AG08396 (cell line): ENCODE measurements at regions not wholly inside any gene's neighbourhood (a gene's known extent, or its start where the extent isn't known, plus 50 kb on each side); places are given as distances from the start of the nearest gene placed in this dataset.

Experiments used
- DNase-seq: peaks from one replicate; pipeline ENCODE4 v3.0.0; 2012; ENCODE audit warnings: low spot score, mixed read lengths

DNA sequence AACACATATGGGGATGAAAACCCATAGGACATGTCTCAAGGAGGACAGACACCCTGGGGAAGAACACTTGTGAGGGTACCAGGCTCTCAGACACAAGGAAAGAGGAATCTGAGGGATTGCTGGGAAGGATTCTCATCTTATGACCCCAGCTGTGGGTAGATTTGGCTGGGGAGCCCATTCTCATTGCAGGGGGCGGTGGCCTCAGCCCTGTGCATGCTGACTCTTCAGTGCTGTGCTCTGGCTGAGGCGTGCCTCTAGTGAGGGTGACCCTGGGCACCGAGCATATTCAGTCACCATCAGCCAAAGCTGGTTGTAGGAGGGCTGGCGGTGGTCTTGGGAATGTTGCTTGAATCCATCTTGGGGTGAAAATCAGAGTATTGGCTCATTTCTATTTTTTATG, 140.7 kb downstream of the TM9SF2 start:
- no peak for DNase-seq

DNA sequence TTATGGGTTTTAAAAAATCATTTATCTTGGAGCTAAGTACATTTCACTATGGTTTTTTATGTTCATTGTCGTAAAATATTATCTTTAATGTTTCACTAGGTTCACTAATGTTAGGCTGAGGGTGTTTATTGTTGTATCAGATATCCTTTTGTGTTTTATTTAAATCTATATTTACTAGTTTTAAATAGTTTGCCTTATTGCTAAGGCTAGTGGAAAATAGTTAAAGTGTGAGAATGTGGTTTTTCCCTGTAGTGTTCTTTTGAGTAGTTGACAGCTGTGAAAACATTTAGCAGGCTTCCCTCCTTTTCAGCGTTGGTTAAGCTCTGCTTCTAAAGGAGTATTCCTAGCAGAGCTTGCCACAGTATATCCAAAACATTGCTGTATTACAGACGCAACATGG, 139.0 kb downstream of the TM9SF2 start:
- no peak for DNase-seq

DNA sequence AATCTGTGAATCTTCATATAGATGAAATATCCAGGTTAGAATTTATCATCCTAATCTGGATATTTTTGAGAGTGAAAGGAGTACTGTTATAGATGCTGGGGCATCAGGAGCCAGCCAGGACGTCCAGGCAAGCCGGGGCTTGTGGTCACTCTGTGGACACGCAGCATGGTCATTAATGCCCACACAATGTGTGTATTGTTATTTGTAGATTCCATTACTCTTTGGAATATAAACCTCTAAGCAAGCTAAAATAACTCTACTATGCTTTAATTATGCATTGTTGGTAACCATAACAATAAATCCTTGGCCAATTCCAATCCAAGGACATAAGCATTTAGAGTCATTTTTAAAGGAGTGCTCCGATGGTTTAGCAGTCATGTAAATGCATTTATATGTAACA, 137.9 kb downstream of the TM9SF2 start:
- DNase-seq, result no peak

DNA sequence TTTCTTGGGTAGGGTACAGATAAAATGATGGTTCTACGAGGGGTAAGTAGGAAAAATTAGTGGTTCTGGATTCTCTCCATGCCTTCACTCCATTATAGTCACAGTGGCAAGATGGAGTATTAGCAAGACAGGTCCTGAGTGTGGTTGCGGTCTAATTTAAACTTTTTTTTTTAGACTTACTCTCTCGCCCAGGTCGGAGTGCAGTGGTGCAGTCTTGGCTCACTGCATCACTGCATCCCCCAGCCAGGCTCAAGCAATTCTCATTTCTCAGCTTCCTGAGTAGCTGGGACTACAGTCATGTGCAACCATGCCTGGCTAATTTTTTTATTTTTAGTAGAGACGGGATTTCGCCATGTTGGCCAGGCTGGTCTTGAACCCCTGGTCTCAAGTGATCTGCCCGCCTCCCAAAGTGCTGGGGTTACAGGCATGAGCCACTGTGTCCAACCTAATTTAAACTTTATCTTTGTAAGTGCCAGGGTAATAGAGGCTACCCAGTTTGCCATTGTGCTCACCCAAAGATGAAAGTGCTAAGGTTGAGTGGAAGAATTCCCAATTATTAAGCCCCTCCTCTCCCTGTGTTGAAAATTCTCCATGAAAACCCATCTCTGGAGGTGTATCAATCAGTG, 135.6 kb downstream of the TM9SF2 start:
- no peak for DNase-seq

DNA sequence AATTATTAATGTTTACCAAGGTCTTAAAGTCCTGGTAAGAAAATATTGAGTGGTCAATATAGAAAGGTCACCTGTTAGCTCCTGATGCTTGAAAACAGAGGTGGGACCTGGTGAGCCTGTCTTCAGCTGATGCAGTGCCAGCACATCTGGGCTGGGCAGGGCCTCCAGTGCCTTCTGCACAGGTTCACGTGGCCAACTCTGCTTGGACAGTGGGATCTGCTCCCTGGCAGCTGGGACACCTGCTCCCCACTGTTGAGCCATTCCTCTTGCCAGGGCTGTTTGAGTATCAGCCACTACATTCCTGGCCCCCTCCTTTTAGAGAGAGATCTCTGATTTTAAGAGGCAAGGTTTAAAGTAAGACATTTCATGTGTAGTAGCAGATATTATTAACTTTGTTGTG, 135.0 kb downstream of the TM9SF2 start:
- no peak for DNase-seq

DNA sequence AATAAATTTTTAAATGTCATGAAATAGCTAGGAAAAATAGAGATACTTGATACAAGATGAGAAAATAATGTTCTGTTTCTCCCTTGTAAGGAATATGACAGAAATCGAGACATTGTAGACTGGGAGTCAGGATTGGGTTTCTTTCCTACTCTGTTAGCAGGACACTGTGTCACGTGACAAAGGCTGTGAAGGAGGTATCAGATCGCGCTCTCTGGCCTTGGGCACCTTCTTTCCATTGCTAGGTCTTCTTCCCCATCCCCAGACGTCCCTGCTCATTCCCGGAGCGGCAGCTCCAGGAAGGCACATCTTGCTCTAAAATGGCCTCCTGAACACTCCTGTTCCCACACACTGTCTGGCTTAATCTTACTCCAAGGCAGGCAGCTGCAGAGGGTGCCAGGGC, 133.4 kb downstream of the TM9SF2 start:
- no peak for DNase-seq

DNA sequence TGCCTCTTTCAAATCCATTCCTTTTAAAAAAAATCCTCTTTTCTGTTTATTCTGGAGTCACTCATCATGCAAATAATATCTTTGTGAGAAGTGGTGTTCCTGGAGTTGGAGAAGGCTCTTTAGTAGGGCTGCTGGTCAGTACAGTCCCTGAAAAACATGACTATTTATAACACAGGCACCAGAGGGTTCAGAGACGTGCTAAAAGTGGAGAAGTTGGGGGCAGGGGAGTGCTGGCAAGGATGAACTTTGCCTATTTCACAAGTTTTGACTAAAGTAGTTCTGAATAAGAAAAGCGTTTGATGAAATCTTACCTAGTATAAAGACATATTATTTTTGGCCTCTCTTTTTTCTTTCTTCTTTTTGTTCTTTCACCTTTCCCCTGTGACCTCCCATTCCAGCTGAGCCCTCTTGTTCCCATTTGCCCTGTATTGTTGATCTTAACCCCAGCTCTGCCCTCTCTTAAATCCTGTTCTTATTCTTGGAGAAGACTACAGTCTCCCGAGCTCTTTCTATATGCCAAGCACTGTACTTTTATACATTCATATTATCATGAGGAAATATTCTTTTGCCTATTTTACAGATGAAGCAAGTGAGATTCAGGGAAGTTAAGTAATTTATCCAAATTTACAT, 129.1 kb downstream of the TM9SF2 start:
- DNase-seq, result no peak

DNA sequence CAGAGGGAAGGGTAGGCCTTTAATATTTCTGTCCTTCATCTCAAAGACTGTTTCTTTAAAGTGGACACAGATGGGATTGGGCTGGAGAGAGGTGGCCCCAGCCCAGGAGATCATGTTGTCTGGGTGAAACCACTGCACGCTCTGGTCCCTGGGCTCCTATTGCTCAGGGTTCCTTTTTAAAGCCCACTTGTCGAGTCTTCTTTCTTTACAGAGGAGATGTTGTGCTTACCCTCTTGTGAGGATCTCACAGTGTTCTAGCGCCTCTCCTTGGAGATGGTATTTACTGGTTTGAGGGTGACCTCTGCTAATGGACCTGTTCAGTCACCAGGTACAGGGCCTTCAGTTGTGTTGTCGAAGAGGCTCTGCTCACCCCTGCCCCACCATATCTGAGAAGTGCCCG, 128.4 kb downstream of the TM9SF2 start:
- no peak for DNase-seq

DNA sequence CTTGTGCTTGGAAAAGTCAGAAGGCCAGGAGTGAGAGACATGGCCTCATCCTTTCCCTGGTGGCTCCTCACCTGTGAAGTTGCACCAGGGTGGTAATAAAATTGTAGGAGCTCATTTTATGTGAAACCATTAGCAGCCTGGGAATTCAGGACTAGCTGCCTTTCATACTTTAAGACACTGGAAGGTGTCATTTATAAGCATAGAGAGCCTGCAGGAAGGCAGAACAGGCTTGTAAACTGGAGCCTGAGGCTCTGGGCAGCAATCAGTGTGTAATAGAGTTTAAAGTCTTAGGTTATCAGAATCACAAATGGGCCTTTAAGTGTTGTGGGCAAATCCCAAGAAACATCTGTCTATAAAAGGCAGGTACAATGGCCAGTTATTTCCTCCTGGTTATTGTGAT, 127.2 kb downstream of the TM9SF2 start:
- DNase-seq, result no peak

DNA sequence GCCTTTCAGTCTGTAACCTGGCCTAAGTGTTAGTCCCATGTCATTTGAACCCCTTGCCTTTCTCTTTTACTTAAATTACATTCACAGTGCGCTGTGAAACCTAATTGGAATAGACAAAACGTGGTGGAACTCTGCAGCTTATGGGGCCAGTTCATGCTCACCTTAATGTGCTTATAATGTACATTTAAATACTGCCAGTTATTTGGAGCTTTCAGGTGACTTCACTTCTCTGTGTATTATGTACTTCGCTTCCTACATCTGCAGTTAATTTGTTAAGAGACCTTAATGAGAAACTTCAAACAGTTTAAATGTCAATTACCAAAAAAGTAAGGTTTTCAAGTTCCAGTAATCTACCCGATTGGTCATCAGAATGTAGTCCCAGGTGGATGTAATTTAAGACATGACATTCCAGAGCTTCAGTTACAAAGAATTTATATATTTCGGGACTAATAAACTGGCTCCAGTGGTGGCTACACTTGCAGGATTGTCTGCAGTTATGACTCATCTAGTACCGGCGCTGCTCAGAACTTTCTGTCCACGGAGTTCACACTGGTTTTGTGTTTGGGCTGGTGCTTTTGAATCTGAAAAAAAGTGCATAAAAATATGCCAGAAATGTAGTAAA, 125.3 kb downstream of the TM9SF2 start:
- peak; percentile 48 for DNase-seq

DNA sequence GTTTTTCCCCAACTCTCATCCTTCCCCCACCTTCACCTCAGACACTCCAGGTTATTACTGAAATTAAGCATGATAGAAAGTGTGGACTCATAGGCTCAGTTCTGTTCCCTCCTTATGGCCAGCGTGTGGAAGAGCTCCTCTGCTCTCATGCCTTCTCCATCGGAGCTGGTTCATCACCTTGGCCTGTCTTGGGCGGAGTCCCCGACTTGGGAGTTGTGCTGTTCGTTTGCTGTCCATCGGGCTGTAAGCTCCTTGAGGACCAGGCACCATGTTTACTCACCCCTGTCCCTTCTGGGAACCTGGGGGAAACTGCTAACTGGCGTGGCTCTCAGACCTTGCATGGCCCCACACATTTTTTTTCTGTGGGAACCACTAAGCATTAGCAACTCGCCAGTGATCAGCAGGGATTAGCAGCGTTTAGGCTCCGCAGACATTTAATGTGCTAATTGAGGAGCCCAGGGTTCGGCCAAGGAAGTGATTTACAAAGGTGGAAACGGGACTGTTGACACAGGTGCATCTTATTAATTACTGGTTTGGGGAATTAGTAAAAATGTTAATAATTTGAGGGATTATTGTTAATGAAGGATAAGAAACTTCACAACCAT, 123.8 kb downstream of the TM9SF2 start:
- DNase-seq, result no peak

DNA sequence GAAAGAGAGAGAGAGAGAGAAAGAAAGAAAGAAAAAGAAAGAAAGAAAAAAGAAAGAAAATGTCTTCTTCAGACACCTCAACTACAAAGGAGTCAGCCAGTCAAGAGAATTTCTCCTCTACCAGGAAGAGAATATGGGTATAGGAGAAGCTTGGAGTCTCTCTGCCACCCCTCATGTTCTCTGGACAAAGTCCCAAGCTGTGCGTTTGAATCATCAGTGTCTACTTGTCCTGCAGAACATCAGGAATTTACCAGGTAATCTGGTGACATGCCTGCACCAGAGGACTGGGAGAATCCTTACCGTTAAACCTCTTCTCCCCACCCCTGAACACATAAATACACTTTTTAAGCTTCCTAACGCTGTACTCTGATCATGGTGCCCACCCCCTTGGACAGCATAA, 119.5 kb downstream of the TM9SF2 start:
- DNase-seq, result no peak

DNA sequence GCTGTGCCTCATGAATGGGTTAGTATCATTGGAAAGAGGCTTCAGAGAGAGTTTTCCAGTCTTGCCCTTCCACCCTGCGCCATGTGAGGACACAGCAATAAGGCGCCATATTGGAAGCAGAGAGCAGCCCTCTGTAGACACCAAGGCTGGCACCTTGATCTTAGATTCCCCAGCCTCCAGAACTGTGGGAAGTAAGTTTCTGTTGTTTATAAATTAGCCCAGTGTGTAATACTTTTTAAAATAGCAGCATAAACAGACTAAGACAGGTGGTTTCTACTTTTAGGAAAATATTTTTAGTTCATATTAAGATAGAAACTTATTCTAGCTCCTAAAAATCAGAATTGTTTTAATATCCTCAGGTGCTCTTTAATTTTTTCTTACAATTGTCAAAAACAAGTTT, 117.9 kb downstream of the TM9SF2 start:
- DNase-seq, result no peak

DNA sequence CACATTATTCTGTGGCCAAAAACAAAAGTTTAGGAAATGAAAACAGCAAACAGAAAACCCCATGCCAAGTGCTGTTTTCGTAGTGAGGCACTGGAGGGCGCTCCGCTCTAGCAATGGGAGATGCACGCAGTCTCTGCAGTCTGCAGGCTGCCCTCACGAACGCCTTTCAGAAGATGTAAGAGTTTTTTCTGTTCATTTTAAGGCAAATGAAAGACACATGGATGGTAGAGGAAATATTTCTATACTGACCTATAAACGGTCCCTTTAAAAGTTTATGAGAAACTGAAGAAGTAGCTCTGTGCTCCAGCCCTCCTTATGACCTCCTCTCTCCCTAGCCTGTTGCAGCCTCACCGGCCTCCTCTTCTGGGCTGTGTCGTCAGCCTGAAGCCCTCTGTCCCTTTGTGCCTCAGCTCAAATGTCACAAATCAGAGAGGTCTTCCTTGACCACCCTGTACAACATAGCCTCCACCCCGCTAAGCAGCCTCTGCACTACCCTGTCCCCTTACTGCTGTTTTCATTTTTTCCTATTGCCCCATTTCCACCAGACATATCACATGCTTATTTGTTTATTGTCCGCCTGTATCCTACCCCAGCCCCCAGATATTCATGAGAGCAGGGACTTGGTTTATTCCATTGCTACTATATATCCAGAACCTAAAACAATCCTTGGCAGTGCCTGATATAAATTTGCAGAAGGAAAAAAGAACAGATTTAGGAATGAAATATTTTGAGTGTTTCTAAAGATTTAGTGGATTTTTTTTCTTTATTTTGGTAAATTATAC, 116.4 kb downstream of the TM9SF2 start:
- peak; percentile 37 for DNase-seq

DNA sequence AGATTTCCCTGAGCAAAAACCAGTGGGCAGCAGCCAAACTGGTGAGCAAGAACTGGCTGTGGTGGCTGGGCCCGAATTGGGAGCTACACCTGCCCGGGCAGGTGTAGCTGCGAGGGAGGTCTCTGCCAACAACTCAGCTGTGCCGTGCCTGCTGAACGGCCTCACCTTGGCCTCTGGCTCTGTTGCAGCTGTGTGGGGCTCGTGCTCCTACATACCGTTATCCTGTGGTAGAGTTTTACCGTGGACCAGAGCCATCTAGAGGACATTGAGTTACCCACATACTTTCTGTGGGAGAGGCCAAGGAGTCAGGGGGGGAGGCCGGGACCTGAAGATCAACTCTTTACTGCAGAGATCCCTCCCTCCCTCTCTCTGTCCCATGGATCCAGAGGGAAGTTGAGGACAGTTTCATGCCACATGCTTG, 113.2 kb downstream of the TM9SF2 start:
- peak; percentile 16 for DNase-seq
